ENCODE measurements at regions not wholly inside any gene's neighbourhood (a gene's known extent, or its start where the extent isn't known, plus 50 kb on each side); places are given as distances from the start of the nearest gene placed in this dataset.
"Not testable (repeated sequence)": the region's sequence is repeated elsewhere in the genome, so short reads cannot be mapped to it uniquely, and the experiment has no call there.

DNA sequence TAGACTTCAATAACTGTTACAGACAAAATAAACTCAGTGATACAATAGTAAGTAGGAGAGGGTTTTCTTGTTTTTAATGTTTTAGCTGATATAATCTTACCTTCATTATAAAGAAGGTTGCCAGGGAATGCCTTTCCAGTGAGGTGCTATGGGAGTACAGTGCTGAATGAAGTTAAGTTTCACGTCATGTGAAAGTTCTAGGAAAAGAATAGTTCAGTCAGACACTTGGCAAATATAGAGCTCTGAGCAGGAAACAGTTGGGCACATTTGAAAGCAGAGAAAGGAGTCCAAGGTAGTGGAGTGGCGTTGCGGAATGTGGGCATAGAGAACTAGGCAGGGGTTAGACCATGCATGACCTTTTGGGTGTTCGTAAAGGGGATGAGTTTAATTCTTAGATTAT is 88.6 kb upstream of the DCN start:
- DNase-seq (ENCODE audit: extremely low read depth in 1 of 11, low read depth in 9 of 11, low spot score in 4 of 11) = no peak

DNA sequence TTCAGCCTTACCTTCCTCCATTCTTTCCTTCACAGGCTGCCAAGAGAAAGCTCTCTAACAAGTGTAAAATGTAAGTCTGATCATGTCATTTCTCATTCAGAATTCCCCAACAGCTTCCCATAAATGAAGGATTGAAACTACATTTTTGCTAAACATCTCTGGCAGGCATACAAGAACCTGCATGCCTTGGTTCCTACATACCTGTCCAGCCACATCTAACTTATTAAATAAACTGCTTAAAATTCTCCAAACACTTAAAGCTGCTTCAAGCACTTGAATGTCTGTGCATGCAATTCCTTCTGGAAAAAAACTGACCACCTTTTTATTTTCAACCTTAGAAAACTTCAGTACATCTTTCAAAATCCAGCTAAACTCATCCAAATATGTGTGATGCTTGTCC is 84.4 kb upstream of the DCN start:
- DNase-seq (ENCODE audit: extremely low read depth in 1 of 11, low read depth in 9 of 11, low spot score in 4 of 11) = no peak

DNA sequence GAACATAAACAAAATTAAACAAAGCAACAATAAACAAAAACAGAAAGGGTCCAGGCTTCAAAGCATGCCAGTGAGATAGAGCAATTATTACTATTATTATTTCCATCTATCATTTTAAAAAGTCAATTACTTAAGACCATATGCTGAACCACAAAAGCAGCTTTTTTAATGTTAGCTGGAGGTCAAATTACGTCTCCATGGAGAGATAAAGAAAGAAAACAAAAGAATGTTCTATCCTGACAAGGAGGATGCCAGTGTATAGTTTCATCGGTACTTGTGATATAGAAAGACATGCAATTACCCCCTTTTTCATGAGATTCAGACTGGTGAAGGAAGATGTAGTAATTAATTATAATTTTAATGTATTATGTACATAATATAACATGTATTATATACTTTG is 81.6 kb upstream of the DCN start:
- DNase-seq (ENCODE audit: extremely low read depth in 1 of 11, low read depth in 9 of 11, low spot score in 4 of 11) = no peak

DNA sequence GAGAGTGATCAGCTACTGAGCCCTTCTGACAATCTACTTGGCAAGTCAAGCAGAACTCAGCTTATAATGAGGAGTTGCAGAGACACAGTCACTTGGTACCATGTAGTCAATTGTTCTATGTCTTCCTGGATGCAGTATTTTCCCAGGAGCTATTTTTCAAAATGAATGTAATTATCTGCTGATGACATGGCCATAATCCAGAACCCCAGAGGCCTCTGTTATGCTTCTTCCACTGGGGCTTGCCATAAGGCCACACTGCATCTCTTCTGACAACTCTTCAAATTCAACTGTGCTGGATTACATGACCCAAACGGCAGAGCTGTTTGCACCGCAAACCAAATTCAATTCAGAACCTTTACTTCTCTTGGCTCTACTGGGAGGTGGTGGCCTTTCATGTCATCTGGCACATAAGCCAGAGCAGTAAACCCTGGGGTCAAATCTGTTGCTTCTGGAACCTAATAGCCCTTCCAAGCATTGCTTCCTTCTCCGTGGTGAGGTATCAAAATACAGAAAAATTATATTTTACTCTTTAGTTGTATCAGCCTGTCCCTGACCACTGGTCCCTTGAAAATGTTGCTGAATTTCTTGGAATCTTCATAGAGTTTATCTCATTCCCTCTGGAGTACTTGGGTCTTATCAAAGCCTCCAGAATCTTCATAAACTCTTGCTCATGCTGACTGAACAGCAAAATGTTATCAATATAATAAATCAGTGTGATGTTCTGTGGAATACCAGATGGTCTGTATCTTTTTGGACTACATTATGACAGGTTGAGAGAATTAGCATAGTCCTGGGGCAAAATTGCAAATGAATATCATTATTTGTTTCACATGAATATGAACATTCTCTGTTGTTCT is 79.4 kb upstream of the DCN start:
- no peak for DNase-seq (ENCODE audit: extremely low read depth in 1 of 11, low read depth in 9 of 11, low spot score in 4 of 11)

DNA sequence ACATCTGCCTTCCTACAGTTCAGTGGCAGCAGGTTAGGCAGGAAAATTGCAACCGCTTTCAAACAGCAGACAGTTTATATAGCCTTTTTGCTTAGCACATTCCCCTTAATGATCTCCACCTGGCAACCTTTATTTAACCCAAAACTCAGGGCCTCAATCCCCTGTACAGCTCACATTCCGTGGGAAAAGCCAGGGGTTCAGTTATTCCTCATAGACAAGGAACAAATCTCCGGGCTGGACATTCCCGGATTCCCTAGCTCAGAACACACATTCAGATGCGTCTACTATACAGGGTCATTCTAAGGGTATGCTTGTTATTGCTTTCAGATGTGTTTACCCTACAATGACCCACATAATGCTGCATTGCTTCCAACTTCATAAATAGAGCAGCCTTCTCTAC is 73.8 kb upstream of the DCN start:
- DNase-seq (ENCODE audit: extremely low read depth in 1 of 11, low read depth in 9 of 11, low spot score in 4 of 11) = no peak

DNA sequence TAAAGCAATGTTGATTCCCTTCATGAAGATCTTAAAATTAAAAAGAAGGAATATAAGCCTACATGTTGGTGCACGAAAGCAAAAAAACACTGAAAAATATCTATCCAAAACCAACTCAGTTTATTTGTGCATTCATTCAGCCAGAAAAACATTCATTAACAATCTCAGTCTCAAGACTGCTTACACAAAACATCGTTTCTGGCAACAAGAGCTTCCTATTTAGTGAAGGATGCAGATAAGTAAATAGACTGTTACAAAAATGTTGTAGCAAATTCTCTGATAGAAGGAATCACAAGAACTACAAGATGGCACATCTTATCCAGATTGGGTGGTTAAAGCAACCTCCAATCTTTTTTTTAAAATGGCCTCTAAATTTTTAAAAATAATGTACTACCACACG is 69.7 kb upstream of the DCN start:
- no peak for DNase-seq (ENCODE audit: extremely low read depth in 1 of 11, low read depth in 9 of 11, low spot score in 4 of 11)

DNA sequence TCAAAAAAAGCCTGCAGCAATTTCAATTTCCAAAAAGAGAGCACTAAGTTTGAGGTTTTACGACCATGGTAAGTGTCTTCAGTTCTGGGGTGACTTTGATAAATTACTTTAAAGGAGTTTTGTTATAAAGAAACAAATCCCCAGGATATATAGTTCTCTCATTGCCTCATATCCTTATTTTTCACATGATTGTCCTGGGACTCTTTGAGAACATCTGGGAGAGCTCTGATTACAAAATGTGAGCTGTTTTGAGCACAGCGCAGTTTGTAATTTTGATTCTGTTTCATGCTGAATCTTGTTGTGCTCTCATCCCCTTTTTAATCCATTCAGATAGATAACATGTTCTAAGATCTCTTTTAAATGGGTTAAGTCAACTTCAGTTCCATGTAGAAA is 67.7 kb upstream of the DCN start:
- no peak for DNase-seq (ENCODE audit: extremely low read depth in 1 of 11, low read depth in 9 of 11, low spot score in 4 of 11)

DNA sequence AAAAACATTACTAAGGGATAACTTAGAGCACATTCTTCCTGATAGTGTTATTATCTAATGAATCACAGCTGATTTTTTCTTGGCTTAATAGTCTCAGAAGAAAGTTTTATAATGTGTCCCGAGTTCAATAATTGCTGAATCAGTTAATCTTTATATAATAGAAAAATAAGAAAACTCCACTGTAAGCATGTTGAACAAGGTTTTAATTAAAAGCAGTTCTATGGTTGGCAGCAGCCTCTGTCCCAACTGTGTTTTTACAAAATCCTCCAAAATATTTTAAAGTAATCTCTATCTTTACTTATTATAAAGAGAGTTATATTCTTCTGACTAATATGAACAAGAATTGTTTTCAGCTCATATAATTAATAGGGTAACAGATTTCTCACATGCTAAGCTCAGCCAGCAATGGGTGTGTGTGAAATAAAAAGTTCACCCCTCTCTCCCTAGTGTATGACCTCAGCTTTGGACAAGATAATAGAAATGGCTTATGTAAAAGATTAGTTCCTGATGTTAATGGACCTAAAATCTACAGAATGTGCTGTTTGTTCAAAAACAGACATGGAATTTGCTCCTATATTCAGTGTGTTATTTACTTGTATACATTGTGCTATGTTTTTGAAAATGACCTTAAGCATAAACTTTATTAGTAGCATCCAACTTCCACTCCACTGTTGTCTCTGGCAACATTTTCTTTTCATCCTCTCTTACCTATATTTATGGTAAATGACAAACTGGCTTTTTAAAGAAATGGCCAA is 67.1 kb upstream of the DCN start:
- DNase-seq (ENCODE audit: extremely low read depth in 1 of 11, low read depth in 9 of 11, low spot score in 4 of 11) = no peak

DNA sequence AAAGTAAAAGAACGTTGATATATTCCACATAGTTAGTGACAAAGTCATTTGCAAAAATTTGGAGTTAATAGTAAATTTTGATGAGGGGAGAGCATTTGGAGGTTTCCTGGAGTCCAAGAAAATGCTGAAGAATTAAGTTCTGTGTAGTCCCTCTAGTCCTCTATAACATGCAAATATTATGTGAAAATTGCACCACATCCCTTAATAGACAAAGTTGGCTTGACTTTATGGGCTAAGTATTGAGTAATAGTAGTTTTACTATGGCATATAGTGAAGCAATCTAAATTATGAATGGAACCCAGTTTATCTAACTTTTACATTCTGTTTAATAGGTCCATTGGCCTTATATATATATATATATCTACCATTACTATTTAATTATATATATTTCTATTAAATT is 66.4 kb upstream of the DCN start:
- DNase-seq (ENCODE audit: extremely low read depth in 1 of 11, low read depth in 9 of 11, low spot score in 4 of 11) = no peak

DNA sequence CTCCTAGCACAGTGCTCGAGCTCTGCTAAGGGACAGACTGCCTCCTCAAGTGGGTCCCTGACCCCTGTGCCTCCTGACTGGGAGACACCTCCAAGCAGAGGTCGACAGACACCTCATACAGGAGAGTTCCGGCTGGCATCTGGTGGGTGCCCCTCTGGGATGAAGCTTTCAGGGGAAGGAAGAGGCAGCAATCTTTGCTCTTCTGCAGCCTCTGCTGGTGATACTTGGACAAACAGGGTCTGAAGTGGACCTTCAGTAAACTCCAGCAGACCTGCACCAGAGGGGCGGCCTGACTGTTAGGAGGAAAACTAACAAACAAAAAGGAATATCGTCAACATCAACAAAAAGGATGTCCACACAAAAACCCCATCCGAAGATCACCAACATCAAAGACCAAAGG is 60.6 kb upstream of the DCN start:
- DNase-seq (ENCODE audit: extremely low read depth in 1 of 11, low read depth in 9 of 11, low spot score in 4 of 11) = not testable (repeated sequence)

DNA sequence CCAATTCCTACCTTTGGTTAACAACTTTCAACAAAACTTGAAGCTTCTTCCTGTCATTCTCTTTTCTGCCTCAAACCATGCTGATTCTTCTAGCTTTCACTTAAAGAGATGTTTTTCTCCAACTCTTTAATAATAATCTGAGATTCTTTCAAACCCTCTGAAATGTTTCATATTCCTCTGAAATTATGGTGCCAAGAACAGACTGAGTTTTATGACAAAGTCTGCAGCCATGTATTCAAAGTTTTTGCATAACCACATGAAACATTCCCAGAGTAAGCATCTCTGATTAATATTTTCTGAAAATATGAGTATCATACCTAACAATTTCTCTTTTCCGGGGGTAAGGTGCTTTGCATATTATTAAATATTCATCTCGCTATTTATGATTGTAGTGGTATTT is 59.1 kb upstream of the DCN start:
- no peak for DNase-seq (ENCODE audit: extremely low read depth in 1 of 11, low read depth in 9 of 11, low spot score in 4 of 11)

DNA sequence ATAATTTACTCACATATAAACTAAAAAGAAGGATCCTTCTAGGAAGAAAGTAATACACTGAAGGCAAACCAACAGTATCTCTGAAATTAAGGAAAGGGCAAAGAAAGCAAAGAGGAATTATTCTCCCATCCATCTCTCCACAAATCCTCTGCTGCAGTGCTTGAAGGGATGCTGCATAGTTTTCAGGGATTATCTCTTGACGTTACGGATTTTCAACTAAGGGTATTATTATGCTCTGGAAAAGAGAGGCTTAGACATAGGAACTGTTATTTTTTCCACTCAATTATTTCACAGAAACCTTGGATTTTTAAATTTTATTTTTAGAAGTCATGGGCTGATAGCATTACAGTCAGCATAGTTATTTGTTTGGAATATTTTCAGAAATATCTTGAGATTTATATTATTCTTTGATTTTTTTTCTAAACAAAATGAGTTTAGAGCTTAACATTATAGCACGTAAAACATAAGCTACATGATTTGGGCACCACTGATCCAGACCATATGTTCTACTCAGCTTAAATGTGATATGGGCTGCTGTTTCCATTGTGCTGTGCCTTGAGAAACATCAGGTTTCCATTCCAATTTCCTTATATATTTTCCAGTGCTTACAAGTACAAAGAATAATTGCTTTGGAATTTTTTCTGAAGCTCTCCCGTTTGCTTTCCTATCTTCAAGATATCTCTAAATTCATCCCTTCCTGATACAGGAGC is 57.9 kb upstream of the DCN start:
- no peak for DNase-seq (ENCODE audit: extremely low read depth in 1 of 11, low read depth in 9 of 11, low spot score in 4 of 11)

DNA sequence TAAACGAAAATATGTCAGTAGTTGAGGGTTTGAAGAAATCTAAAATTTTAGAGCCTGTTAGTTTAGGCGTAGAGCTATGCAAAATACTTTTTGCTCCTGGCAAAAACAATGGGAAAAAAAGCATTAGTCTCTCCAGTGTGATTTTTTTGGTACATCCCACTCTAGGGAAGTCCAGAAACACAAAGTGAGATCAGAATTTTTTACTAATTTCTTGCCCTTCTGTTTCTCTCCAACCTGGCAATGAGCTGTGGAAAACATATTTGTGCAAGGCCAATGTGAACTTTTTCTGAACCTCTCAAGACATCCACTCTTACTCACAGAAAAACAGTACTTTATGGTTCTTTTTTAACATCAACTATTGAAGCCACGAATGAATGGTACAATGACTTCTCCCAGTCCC is 56.9 kb upstream of the DCN start:
- no peak for DNase-seq (ENCODE audit: extremely low read depth in 1 of 11, low read depth in 9 of 11, low spot score in 4 of 11)

Data from renal cortex interstitium (tissue), 11 donors.